ENCODE measurements at regions not wholly inside any gene's neighbourhood (a gene's known extent, or its start where the extent isn't known, plus 50 kb on each side); places are given as distances from the start of the nearest gene placed in this dataset.

- H3K4me3 ChIP-seq (ENCODE audit: low read depth, low read length): no peak overlapping the region
- TF ChIP-seq CTCF (IDR thresholded peaks at IDR 0.05; ENCODE audit: borderline replicate concordance, insufficient read depth, low read depth, low read length): no peak
These were observed 206.7 kb upstream of the LINGO1 start for GRCh38 chr15:77839456-77839855.

- no peak overlapping the region for H3K4me3 ChIP-seq (ENCODE audit: low read depth, low read length)
- TF ChIP-seq CTCF (IDR thresholded peaks at IDR 0.05; ENCODE audit: borderline replicate concordance, insufficient read depth, low read depth, low read length): no peak
These were observed 205.9 kb upstream of the LINGO1 start for GRCh38 chr15:77838595-77838994.

- no peak for TF ChIP-seq CTCF (IDR thresholded peaks at IDR 0.05; ENCODE audit: borderline replicate concordance, insufficient read depth, low read depth, low read length)
These were observed 205.3 kb upstream of the LINGO1 start for GRCh38 chr15:77838061-77838460.

GRCh38 chr15:77837649-77838025 lies 204.9 kb upstream of the LINGO1 start:
- no peak overlapping the region for H3K4me3 ChIP-seq (ENCODE audit: low read depth, low read length)
- TF ChIP-seq CTCF (IDR thresholded peaks at IDR 0.05; ENCODE audit: borderline replicate concordance, insufficient read depth, low read depth, low read length): no peak

More at GRCh38 chr15:77838061-77838460, 205.3 kb upstream of the LINGO1 start:
- H3K4me3 ChIP-seq (ENCODE audit: low read depth, low read length): no peak overlapping the region

GRCh38 chr15:77836906-77837648 lies 204.4 kb upstream of the LINGO1 start:
- H3K4me3 ChIP-seq (ENCODE audit: low read depth, low read length): no peak overlapping the region
- TF ChIP-seq CTCF (IDR thresholded peaks at IDR 0.05; ENCODE audit: borderline replicate concordance, insufficient read depth, low read depth, low read length): no peak

GRCh38 chr15:77836121-77836692 lies 203.5 kb upstream of the LINGO1 start:
- no peak overlapping the region for H3K4me3 ChIP-seq (ENCODE audit: low read depth, low read length)
- TF ChIP-seq CTCF (IDR thresholded peaks at IDR 0.05; ENCODE audit: borderline replicate concordance, insufficient read depth, low read depth, low read length): no peak
